HG02763 (cell line): ENCODE measurements at regions not wholly inside any gene's neighbourhood (a gene's known extent, or its start where the extent isn't known, plus 50 kb on each side); places are given as distances from the start of the nearest gene placed in this dataset.
"Not testable (repeated sequence)": the region's sequence is repeated elsewhere in the genome, so short reads cannot be mapped to it uniquely, and the experiment has no call there.

Experiments used
- ATAC-seq: cut with Tn5 transposase; IDR thresholded peaks from one replicate; pipeline ENCODE4 v1.9.1; 2021; ENCODE audit warnings: mild to moderate bottlenecking, moderate library complexity; ENCODE audit not compliant: unreplicated experiment

- ATAC-seq: no peak
Observed at GRCh38 chr17:33560165-33560564, 267.1 kb upstream of the ASIC2 start.

- ATAC-seq: no peak
Observed at GRCh38 chr17:33560871-33561270, 267.8 kb upstream of the ASIC2 start.

GRCh38 chr17:33561569-33562334 lies 268.7 kb upstream of the ASIC2 start:
- ATAC-seq: no peak

- ATAC-seq: no peak
Observed at GRCh38 chr17:33562792-33563191, 269.7 kb upstream of the ASIC2 start.

- no peak for ATAC-seq
Observed at GRCh38 chr17:33564146-33564545, 271.1 kb upstream of the ASIC2 start.

GRCh38 chr17:33567223-33567622 lies 274.1 kb upstream of the ASIC2 start:
- ATAC-seq: no peak

GRCh38 chr17:33572615-33573014 lies 279.5 kb upstream of the ASIC2 start:
- ATAC-seq: no peak

GRCh38 chr17:33574942-33575445 lies 281.9 kb upstream of the ASIC2 start:
- ATAC-seq: no peak

- ATAC-seq: not testable (repeated sequence)
Observed at GRCh38 chr17:33579740-33580139, 286.6 kb upstream of the ASIC2 start.

- ATAC-seq: no peak
Observed at GRCh38 chr17:33580215-33580614, 287.1 kb upstream of the ASIC2 start.

- no peak for ATAC-seq
Observed at GRCh38 chr17:33582661-33583060, 289.6 kb upstream of the ASIC2 start.

GRCh38 chr17:33583518-33584417 lies 290.7 kb upstream of the ASIC2 start:
- ATAC-seq: no peak

GRCh38 chr17:33593991-33594390 lies 300.9 kb upstream of the ASIC2 start:
- ATAC-seq: no peak

- ATAC-seq: no peak
Observed at GRCh38 chr17:33595828-33596227, 302.7 kb upstream of the ASIC2 start.

- ATAC-seq: no peak
Observed at GRCh38 chr17:33596899-33597298, 303.8 kb upstream of the ASIC2 start.

GRCh38 chr17:33598797-33599196 lies 305.7 kb upstream of the ASIC2 start:
- ATAC-seq: no peak

GRCh38 chr17:33602981-33603380 lies 309.9 kb upstream of the ASIC2 start:
- ATAC-seq: no peak

- no peak for ATAC-seq
Observed at GRCh38 chr17:33603789-33604188, 310.7 kb upstream of the ASIC2 start.

- ATAC-seq: no peak
Observed at GRCh38 chr17:33611532-33611931, 318.4 kb upstream of the ASIC2 start.

GRCh38 chr17:33615861-33616260 lies 322.8 kb upstream of the ASIC2 start:
- no peak for ATAC-seq

- no peak for ATAC-seq
Observed at GRCh38 chr17:33623841-33624240, 330.7 kb upstream of the ASIC2 start.
